Chondrocyte (in vitro differentiated cells): ENCODE measurements at regions not wholly inside any gene's neighbourhood (a gene's known extent, or its start where the extent isn't known, plus 50 kb on each side); places are given as distances from the start of the nearest gene placed in this dataset.

ENCODE experiments used
- DNase-seq: peaks from one replicate; pipeline ENCODE4 v3.0.0; 2021; ENCODE audit warnings: mixed read lengths, low spot score
- H3K27ac Mint-ChIP-seq: one replicate; pipeline ENCODE4 v1.8.0; 2021; ENCODE audit warnings: mild to moderate bottlenecking, moderate library complexity, mixed read lengths; ENCODE audit not compliant: unreplicated experiment
- H3K27me3 Mint-ChIP-seq: 2 replicates; pipeline ENCODE4 v1.8.0; 2021; ENCODE audit warnings: low read depth, mixed read lengths
- H3K36me3 Mint-ChIP-seq: 2 replicates; pipeline ENCODE4 v1.8.0; 2021; ENCODE audit warnings: low read depth, mixed read lengths
- H3K4me1 Mint-ChIP-seq: 2 replicates; pipeline ENCODE4 v1.8.0; 2021; ENCODE audit warnings: low read depth, mild to moderate bottlenecking, mixed read lengths
- H3K4me3 Mint-ChIP-seq: one replicate; pipeline ENCODE4 v1.8.0; 2021; ENCODE audit warnings: mild to moderate bottlenecking, moderate library complexity, mixed read lengths; ENCODE audit not compliant: unreplicated experiment
- H3K9me3 Mint-ChIP-seq: 2 replicates; pipeline ENCODE4 v1.8.0; 2021; ENCODE audit warnings: low read depth, mixed read lengths
- CTCF ChIP-seq: fragments of 200-600 bp; sonication (generic); IDR thresholded peaks from 2 replicates; pipeline ENCODE4 v1.5.0; 2021; ENCODE audit warnings: antibody characterized with exemption, mild to moderate bottlenecking, moderate library complexity

GRCh38 chr9:124099860-124100259, 88.3 kb downstream of the LHX2 start:
- no peak overlapping the region for H3K27ac Mint-ChIP-seq
- H3K27me3 Mint-ChIP-seq: peaks cover 37% of the 10 kb centered on the region
- peaks cover 2% of the 10 kb centered on the region for H3K36me3 Mint-ChIP-seq
- H3K4me1 Mint-ChIP-seq: peaks cover 7% of the 10 kb centered on the region
- DNase-seq: no peak
- H3K4me3 Mint-ChIP-seq: no peak overlapping the region
- no peaks in the 10 kb centered on the region for H3K9me3 Mint-ChIP-seq
- no peak for TF ChIP-seq CTCF

GRCh38 chr9:124101215-124101968, 89.8 kb downstream of the LHX2 start:
- DNase-seq: no peak
- Mint-ChIP-seq H3K27ac (no peak overlapping the region), H3K4me1 (no peaks in the 10 kb centered on the region), H3K27me3 (peaks cover 44% of the 10 kb centered on the region), H3K4me3 (no peak overlapping the region), H3K9me3 (no peaks in the 10 kb centered on the region), H3K36me3 (no peaks in the 10 kb centered on the region)
- TF ChIP-seq CTCF: no peak

GRCh38 chr9:124101969-124102345, 90.4 kb downstream of the LHX2 start:
- H3K27ac Mint-ChIP-seq: no peak overlapping the region
- TF ChIP-seq CTCF: no peak
- no peaks in the 10 kb centered on the region for H3K36me3 Mint-ChIP-seq
- no peaks in the 10 kb centered on the region for H3K9me3 Mint-ChIP-seq
- DNase-seq: no peak
- peaks cover 49% of the 10 kb centered on the region for H3K27me3 Mint-ChIP-seq
- no peaks in the 10 kb centered on the region for H3K4me1 Mint-ChIP-seq
- no peak overlapping the region for H3K4me3 Mint-ChIP-seq

GRCh38 chr9:124102363-124102762, 90.8 kb downstream of the LHX2 start:
- Mint-ChIP-seq H3K9me3 (no peaks in the 10 kb centered on the region), H3K4me1 (no peaks in the 10 kb centered on the region), H3K4me3 (no peak overlapping the region), H3K27ac (no peak overlapping the region), H3K27me3 (peaks cover 48% of the 10 kb centered on the region), H3K36me3 (no peaks in the 10 kb centered on the region)
- no peak for DNase-seq
- TF ChIP-seq CTCF: no peak

GRCh38 chr9:124105266-124105665, 93.7 kb downstream of the LHX2 start:
- H3K27me3 Mint-ChIP-seq: peaks cover 52% of the 10 kb centered on the region
- no peak for DNase-seq
- H3K9me3 Mint-ChIP-seq: no peaks in the 10 kb centered on the region
- H3K36me3 Mint-ChIP-seq: no peaks in the 10 kb centered on the region
- H3K27ac Mint-ChIP-seq: no peak overlapping the region
- no peak for TF ChIP-seq CTCF
- H3K4me3 Mint-ChIP-seq: no peak overlapping the region
- no peaks in the 10 kb centered on the region for H3K4me1 Mint-ChIP-seq
